GM21576 (cell line): ENCODE measurements at regions not wholly inside any gene's neighbourhood (a gene's known extent, or its start where the extent isn't known, plus 50 kb on each side); places are given as distances from the start of the nearest gene placed in this dataset.

Source experiments
- ATAC-seq: cut with Tn5 transposase; IDR thresholded peaks from one replicate; pipeline ENCODE4 v1.9.1; 2021; ENCODE audit warnings: mild to moderate bottlenecking, moderate library complexity; ENCODE audit not compliant: unreplicated experiment

GRCh38 chr1:90782046-90782445 is 64.9 kb upstream of the BARHL2 start:
- ATAC-seq: no peak

GRCh38 chr1:90781534-90781933 is 64.4 kb upstream of the BARHL2 start:
- no peak for ATAC-seq

GRCh38 chr1:90780981-90781380 is 63.9 kb upstream of the BARHL2 start:
- ATAC-seq: no peak

- no peak for ATAC-seq
These were observed 62.5 kb upstream of the BARHL2 start for GRCh38 chr1:90779573-90779972.

GRCh38 chr1:90778486-90778885 is 61.4 kb upstream of the BARHL2 start:
- ATAC-seq: no peak

GRCh38 chr1:90773812-90774211 is 56.7 kb upstream of the BARHL2 start:
- ATAC-seq: no peak

- no peak for ATAC-seq
These were observed 51.7 kb upstream of the BARHL2 start for GRCh38 chr1:90768826-90769225.

- no peak for ATAC-seq
These were observed 51.0 kb upstream of the BARHL2 start for GRCh38 chr1:90768098-90768497.
